Activated naive CD4-positive, alpha-beta T cell treated with anti-CD3 and anti-CD28 coated beads for 36 hours (primary cell): ENCODE measurements at regions not wholly inside any gene's neighbourhood (a gene's known extent, or its start where the extent isn't known, plus 50 kb on each side); places are given as distances from the start of the nearest gene placed in this dataset.

Experiments used
- CTCF ChIA-PET: fragments of 350-600 bp; sonication (Branson Sonifier 250); formaldehyde crosslinking; loops from one replicate; lab custom pipeline; 2021; ENCODE audit warnings: antibody characterized with exemption; lab: Charles Lee
- DNase-seq: peaks from one replicate; pipeline ENCODE4 v3.0.0-alpha.2; 2020
- H3K27ac Mint-ChIP-seq: one replicate; pipeline ENCODE4 v1.8.0; 2021; ENCODE audit warnings: mild to moderate bottlenecking, mixed read lengths
- H3K27me3 Mint-ChIP-seq: one replicate; pipeline ENCODE4 v1.8.0; 2021; ENCODE audit warnings: low read depth, mixed read lengths
- H3K36me3 Mint-ChIP-seq: one replicate; pipeline ENCODE4 v1.8.0; 2021; ENCODE audit warnings: low read depth, mixed read lengths
- H3K4me1 Mint-ChIP-seq: one replicate; pipeline ENCODE4 v1.8.0; 2021; ENCODE audit warnings: low read depth, mixed read lengths
- H3K4me3 Mint-ChIP-seq: one replicate; pipeline ENCODE4 v1.8.0; 2021; ENCODE audit warnings: mild to moderate bottlenecking, moderate library complexity, mixed read lengths
- H3K9me3 Mint-ChIP-seq: one replicate; pipeline ENCODE4 v1.8.0; 2021; ENCODE audit warnings: mixed read lengths
- intact Hi-C: fragments of 100-400 bp; cut with micrococcal nuclease; formaldehyde crosslinking; loops from one replicate; pipeline ENCODE4 v1.15.1; 2023

DNA sequence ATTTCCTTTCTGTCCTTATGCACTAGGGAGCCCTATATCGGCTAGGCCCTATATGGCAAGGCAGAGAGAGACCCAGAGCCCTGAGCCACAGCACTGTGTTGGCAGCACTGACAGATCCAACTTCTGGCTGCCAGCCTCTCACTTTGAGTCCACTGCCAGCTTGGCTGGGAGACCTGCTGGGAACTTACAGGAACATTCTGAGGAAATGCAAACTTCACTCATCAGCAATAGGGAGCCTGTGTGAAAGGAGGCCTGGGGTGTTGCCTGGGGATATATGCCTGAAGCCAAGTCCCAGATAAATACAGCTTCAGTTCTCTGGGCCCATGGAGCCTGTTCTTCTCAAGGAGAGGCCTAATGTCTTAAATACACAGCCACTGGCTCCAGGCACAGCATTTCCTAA lies 78.0 kb downstream of the ADRB2 start:
- no peak overlapping the region for H3K4me3 Mint-ChIP-seq
- no peaks in the 10 kb centered on the region for H3K9me3 Mint-ChIP-seq
- H3K27ac Mint-ChIP-seq: no peak overlapping the region
- no peak for DNase-seq
- CTCF ChIA-PET: interaction anchor here (0.6 kb wide), 1 partner anchor 34 kb away, joined by 3 read pairs; no protein-coding TSS in a partner anchor
- H3K27me3 Mint-ChIP-seq: peaks cover 6% of the 10 kb centered on the region
- H3K36me3 Mint-ChIP-seq: no peaks in the 10 kb centered on the region
- intact Hi-C loops: no loop called here
- H3K4me1 Mint-ChIP-seq: no peaks in the 10 kb centered on the region

DNA sequence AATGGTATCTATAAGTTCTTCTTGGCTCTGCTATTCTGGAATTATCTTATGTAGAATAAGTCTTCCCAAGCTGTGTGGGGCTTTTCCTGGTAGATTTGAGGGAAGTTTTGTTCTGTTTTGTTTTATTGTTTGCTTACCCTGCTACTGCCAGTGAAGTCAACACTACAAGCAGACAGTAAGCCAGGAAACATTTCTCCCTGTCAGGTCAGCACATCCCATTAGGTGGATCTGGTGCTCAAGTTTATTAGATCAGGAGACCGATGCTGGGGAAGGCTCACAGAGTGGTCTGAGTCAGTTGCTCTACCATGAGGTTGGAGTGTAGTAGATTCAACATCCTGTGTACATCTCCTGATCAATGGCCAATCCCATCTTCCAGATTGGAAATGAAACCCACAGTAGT lies 79.1 kb downstream of the ADRB2 start:
- Mint-ChIP-seq H3K27me3 (peaks cover 8% of the 10 kb centered on the region), H3K4me1 (no peaks in the 10 kb centered on the region), H3K27ac (no peak overlapping the region), H3K36me3 (no peaks in the 10 kb centered on the region), H3K4me3 (no peak overlapping the region), H3K9me3 (no peaks in the 10 kb centered on the region)
- no peak for DNase-seq
- CTCF ChIA-PET: no interaction called here
- intact Hi-C loops: no loop called here

DNA sequence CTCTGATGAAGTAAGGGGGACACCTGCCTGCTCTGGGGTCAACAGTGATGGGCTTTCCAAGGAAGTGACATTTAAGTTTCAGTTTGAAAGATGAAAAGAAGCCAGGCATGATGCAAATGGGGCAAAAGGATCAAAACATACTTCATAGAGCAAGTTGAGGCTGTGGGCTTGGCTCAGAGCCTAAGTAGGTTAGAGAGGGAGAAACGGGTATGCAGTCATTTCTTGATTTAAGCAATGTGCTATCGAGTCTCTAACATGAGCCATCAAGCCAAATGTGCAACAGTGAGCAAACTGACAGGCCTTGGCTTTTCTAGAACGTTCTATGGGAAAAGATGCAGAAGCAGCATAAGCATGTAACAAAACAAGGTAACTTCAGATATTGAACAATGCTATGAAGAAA lies 80.6 kb downstream of the ADRB2 start:
- Mint-ChIP-seq H3K27ac (no peak overlapping the region), H3K4me1 (no peaks in the 10 kb centered on the region), H3K4me3 (no peak overlapping the region), H3K36me3 (no peaks in the 10 kb centered on the region), H3K9me3 (no peaks in the 10 kb centered on the region), H3K27me3 (peaks cover 8% of the 10 kb centered on the region)
- CTCF ChIA-PET: interaction anchor here (0.6 kb wide), 1 partner anchor 166 kb away, joined by 4 read pairs; no protein-coding TSS in a partner anchor
- DNase-seq: no peak
- intact Hi-C loops: no loop called here

DNA sequence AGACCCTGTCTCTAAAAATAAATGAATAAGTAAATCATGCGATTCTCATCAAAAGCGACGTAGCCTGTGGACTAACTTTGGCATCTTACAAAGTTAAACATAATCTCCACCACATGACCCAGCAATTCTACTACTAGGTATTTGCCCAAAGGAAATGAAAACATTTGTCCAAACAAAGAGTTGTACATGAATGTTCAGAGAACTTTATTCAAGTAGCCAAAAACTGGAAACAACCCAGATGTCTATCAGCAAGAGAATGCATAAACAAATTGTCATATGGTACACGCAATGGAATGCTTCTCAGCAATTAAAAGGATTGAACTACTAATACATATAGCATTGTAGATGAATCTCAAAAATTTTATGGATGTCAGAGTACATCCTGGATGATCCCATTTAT lies 82.6 kb downstream of the ADRB2 start:
- DNase-seq: no peak
- H3K27me3 Mint-ChIP-seq: peaks cover 8% of the 10 kb centered on the region
- H3K36me3 Mint-ChIP-seq: no peaks in the 10 kb centered on the region

DNA sequence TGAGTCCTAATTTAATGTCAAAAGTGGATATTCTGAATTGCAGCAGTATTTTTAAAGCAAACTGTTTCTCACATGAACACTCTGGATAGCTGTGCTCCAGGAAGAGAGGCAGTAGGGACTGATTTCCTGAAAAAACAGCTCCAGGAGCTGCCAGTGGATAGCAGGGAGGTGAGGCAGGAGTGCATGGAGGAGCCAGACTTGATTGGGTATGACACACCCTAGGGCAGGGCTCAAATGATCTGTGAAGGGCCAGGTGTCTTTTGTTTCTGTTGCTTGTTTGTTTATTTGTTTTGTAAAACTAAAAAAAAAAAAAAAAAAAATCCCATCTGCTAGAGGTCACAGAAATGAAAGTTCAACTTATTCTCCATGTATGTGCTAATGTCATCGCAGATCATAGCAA lies 83.4 kb downstream of the ADRB2 start:
- Mint-ChIP-seq H3K4me1 (no peaks in the 10 kb centered on the region), H3K9me3 (no peaks in the 10 kb centered on the region), H3K27ac (no peak overlapping the region), H3K36me3 (no peaks in the 10 kb centered on the region), H3K4me3 (no peak overlapping the region), H3K27me3 (peaks cover 8% of the 10 kb centered on the region)
- intact Hi-C loops: loop anchor here (5.0 kb wide), 1 partner anchor 88 kb away; no protein-coding TSS in a partner anchor
- CTCF ChIA-PET: no interaction called here
- DNase-seq: no peak

More for the DNA sequence above, 82.6 kb downstream of the ADRB2 start:
- Mint-ChIP-seq H3K4me1 (no peaks in the 10 kb centered on the region), H3K9me3 (no peaks in the 10 kb centered on the region), H3K4me3 (no peak overlapping the region), H3K27ac (no peak overlapping the region)
- CTCF ChIA-PET: no interaction called here
- intact Hi-C loops: no loop called here

DNA sequence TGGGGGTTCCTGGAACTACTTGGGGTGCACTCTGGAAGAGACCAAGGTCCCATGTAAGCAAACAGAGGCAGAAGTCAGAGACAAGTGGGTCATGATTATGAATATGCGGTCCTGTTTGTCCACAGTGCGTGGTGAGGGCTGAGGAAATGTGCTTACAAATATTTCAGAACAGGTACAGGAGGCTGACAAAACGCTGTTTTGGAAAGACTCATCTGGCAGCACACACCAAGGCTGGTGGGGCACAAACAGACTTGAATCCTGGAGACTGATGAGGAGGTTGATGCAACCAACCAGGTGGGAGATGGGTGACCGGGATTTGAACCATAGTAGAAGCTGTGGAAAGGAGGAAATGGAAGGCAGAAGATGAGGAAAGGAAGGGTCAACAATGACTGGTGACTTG lies 83.8 kb downstream of the ADRB2 start:
- intact Hi-C loops: loop anchor here (5.0 kb wide), 1 partner anchor 87 kb away; no protein-coding TSS in a partner anchor
- Mint-ChIP-seq H3K36me3 (no peaks in the 10 kb centered on the region), H3K9me3 (no peaks in the 10 kb centered on the region)

DNA sequence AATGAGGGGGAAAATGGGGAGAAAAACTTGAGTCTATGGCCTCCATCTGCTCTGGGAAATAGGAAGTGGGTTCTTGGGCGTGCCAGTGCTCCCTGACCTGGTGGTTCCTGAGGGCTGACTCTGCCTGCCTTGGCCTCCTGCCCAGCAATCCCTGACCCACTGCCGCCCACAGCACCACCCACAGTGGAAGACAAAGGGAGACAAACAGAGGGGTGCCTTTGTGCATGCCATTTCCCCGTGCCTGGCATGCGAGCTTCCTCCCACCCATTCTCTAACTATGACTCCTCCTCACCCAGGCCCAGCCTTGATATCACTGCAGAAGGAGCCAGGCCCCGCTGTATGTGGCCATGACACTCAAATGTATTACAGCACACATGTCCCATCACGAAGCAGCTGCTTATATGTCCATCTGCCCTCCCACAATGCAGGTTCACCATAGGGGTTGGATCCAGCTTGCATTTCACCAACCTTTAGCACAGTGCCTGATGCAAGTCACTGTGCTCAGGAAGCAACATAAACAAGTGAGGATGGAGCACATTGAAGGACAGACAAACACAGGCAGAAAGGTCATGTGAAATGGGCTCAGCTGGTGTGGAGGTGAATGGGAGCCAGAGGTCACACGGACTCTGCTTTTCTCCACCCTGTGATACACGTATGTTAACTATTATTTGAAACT lies 84.4 kb downstream of the ADRB2 start:
- Mint-ChIP-seq H3K4me1 (no peaks in the 10 kb centered on the region), H3K4me3 (no peak overlapping the region), H3K9me3 (no peaks in the 10 kb centered on the region), H3K27me3 (peaks cover 8% of the 10 kb centered on the region), H3K27ac (no peak overlapping the region), H3K36me3 (no peaks in the 10 kb centered on the region)
- intact Hi-C loops: loop anchor here (5.0 kb wide), 1 partner anchor 86 kb away; no protein-coding TSS in a partner anchor
- no peak for DNase-seq
- CTCF ChIA-PET: interaction anchor here (1.6 kb wide), 1 partner anchor 178 kb away, joined by 5 read pairs; no protein-coding TSS in a partner anchor

More for the DNA sequence above, 83.8 kb downstream of the ADRB2 start:
- Mint-ChIP-seq H3K4me1 (no peaks in the 10 kb centered on the region), H3K27ac (no peak overlapping the region), H3K27me3 (peaks cover 8% of the 10 kb centered on the region), H3K4me3 (no peak overlapping the region)
- CTCF ChIA-PET: interaction anchor here (1.6 kb wide), 1 partner anchor 178 kb away, joined by 5 read pairs; no protein-coding TSS in a partner anchor
- DNase-seq: no peak

DNA sequence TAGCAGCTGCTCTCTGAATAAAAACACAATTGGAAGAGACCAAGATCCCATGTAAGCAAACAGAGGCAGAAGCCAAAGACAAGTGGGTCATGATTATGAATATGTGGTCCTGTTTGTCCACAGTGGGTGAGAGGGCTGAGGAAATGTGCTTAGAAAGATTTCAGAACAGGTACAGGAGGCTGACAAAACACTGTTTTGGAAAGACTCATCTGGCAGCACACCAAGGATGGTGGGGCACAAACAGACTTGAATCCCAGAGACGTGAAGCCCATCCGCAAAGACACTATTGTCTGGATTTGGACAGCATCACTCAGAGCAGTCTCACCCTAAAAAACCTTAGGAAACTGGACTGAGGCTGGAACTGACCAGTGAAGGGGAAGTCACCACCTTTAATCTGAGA lies 85.0 kb downstream of the ADRB2 start:
- Mint-ChIP-seq H3K36me3 (no peaks in the 10 kb centered on the region), H3K9me3 (no peaks in the 10 kb centered on the region), H3K27me3 (peaks cover 8% of the 10 kb centered on the region), H3K4me3 (no peak overlapping the region), H3K4me1 (no peaks in the 10 kb centered on the region), H3K27ac (no peak overlapping the region)
- CTCF ChIA-PET: interaction anchor here (1.6 kb wide), 2 partner anchors 45 to 179 kb away, joined by 4 to 5 read pairs; no protein-coding TSS in a partner anchor
- intact Hi-C loops: loop anchor here (5.0 kb wide), 1 partner anchor 86 kb away; no protein-coding TSS in a partner anchor
- DNase-seq: no peak

DNA sequence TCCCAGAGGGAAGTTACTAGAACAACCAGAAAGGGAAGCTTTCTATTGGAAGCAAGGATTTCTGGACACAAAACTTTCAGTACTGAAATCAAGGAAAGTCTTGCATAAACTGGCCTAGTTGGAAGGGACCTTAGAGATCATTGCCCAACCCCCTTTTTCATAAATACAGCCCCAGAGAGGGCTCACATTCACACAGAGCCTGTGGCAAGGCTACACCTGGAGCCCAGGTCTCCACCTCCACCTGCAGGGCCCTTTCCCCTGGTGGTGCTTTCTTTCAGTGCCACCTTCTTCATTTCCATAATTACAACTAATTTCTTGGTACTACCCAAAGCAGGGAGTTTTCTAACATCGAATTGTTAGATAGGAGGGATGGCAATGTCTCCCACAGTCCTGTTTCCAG lies 85.7 kb downstream of the ADRB2 start:
- no peaks in the 10 kb centered on the region for H3K36me3 Mint-ChIP-seq
- no peaks in the 10 kb centered on the region for H3K4me1 Mint-ChIP-seq
- no peak for DNase-seq
- peaks cover 10% of the 10 kb centered on the region for H3K27me3 Mint-ChIP-seq
- no peak overlapping the region for H3K27ac Mint-ChIP-seq
- no peaks in the 10 kb centered on the region for H3K9me3 Mint-ChIP-seq
- H3K4me3 Mint-ChIP-seq: no peak overlapping the region
- intact Hi-C loops: loop anchor here (2.0 to 5.0 kb wide), 3 partner anchors 45 to 123 kb away; no protein-coding TSS in a partner anchor
- CTCF ChIA-PET: interaction anchor here (1.6 kb wide), 1 partner anchor 45 kb away, joined by 4 read pairs; no protein-coding TSS in a partner anchor

DNA sequence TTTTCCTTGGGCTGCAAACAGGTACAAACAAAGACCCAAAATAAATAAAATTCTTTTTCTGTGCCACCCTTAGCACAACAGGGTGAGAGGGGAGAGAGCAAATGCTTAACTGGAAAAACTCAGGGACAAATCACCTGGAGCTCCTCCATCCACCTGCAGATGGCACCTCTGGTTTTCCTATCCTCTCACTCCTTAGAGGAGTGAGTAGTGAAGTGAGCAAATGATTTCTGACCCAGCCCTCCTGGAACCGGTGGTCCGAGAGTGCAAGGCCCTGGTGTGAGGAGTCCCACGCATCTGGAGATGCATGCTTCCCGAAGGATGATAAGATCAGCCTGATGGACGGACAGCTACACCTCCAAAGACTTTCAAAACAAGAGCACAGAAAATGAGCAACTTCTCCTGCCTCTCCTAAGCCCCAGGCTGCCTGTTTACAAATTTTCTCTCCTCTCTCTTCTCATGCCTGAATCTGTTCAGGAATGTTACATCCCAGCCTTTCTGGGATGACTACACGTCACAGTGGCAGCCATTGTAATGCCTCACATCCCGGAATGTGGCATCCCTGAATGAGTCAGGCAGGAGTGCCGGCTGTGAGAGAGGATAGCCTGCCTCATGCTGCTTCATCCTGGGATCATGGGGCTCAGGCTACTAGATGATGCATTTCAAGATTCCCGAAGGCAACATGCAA lies 86.4 kb downstream of the ADRB2 start:
- Mint-ChIP-seq H3K4me3 (no peak overlapping the region), H3K27me3 (peaks cover 10% of the 10 kb centered on the region), H3K27ac (no peak overlapping the region), H3K9me3 (no peaks in the 10 kb centered on the region), H3K4me1 (no peaks in the 10 kb centered on the region), H3K36me3 (no peaks in the 10 kb centered on the region)
- CTCF ChIA-PET: interaction anchor here (1.6 kb wide), 1 partner anchor 44 kb away, joined by 4 read pairs; no protein-coding TSS in a partner anchor
- DNase-seq: no peak
- intact Hi-C loops: loop anchor here (2.0 to 5.0 kb wide), 3 partner anchors 44 to 122 kb away; no protein-coding TSS in a partner anchor

DNA sequence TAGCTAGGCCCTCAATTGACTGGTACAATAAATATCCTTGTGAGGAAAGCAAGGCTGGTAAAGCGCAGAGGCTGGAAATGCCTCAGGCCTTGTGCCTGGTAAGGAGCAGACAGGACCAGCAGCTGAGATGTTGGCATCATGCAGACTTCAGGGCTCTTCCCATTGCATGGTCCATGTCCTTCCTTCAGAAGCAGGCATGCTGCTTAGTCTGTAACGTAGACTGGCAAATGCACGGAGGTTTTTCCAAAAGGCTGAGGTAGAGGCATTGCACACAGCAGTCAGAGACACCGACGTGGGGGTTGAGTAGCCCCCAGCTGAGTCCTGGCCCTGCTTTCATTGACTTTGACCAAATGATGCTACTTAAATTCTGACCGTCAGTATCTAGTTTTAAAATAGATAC lies 87.1 kb downstream of the ADRB2 start:
- Mint-ChIP-seq H3K9me3 (no peaks in the 10 kb centered on the region), H3K4me3 (no peak overlapping the region), H3K27ac (no peak overlapping the region), H3K27me3 (peaks cover 6% of the 10 kb centered on the region), H3K4me1 (no peaks in the 10 kb centered on the region), H3K36me3 (no peaks in the 10 kb centered on the region)
- DNase-seq: no peak
- intact Hi-C loops: loop anchor here (2.0 to 5.0 kb wide), 3 partner anchors 43 to 121 kb away; no protein-coding TSS in a partner anchor
- CTCF ChIA-PET: interaction anchor here (0.8 to 1.1 kb wide), 2 partner anchors 44 to 201 kb away, joined by 3 to 6 read pairs; no protein-coding TSS in a partner anchor

DNA sequence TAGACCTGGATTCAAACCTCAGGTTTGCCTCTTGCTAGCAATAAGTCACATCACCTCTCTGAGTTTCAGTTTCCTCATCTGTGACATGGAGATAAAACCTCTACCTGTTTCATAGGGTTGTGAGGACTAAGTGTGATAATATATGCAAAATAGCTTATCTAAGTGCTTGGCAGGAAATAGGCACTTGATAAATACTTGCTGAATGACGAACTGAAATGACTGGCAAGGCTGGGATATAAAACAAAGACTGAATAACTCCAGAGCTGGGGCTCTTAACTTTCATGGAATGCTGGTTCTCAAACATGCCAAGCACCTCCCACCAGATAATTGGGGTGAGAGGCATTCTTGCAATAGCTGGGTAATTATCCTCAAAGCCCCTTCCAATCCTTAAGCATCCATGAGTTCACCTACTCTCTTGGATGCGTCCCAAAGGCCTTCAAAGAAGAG lies 87.6 kb downstream of the ADRB2 start:
- Mint-ChIP-seq H3K36me3 (no peaks in the 10 kb centered on the region), H3K9me3 (no peaks in the 10 kb centered on the region), H3K27ac (no peak overlapping the region), H3K4me3 (no peak overlapping the region), H3K27me3 (peaks cover 6% of the 10 kb centered on the region), H3K4me1 (no peaks in the 10 kb centered on the region)
- intact Hi-C loops: loop anchor here (2.0 to 5.0 kb wide), 3 partner anchors 43 to 121 kb away; no protein-coding TSS in a partner anchor
- DNase-seq: no peak
- CTCF ChIA-PET: interaction anchor here (0.8 to 1.2 kb wide), 4 partner anchors 11 to 201 kb away, joined by 3 to 6 read pairs (median 3); no protein-coding TSS in a partner anchor
